ENCODE measurements at regions not wholly inside any gene's neighbourhood (a gene's known extent, or its start where the extent isn't known, plus 50 kb on each side); places are given as distances from the start of the nearest gene placed in this dataset.

DNA sequence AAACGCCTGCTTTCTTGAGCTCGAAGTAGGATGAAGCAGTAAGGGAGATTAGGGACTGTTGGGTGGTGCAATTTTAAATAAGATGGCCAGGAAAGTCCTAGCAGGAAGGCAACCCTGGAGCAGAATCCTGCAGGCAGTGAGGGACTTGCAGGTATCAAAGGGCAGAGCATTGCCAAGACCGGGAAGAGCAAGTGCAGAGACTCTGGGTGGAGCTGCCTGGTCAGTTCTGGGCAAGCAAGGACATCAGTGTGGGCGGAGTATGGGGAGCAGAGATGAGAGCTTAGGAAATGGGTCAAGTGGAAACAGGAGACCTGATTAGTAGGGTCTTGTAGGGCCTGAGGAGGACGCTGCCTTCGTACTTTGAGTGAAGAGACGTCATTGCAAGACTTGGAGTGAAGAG, 64.4 kb upstream of the NCK2 start:
- TF ChIP-seq CTCF (IDR thresholded peaks at IDR 0.05): no peak

GRCh38 chr2:105678346-105678745, 66.4 kb upstream of the NCK2 start:
- TF ChIP-seq CTCF (IDR thresholded peaks at IDR 0.05): no peak

DNA sequence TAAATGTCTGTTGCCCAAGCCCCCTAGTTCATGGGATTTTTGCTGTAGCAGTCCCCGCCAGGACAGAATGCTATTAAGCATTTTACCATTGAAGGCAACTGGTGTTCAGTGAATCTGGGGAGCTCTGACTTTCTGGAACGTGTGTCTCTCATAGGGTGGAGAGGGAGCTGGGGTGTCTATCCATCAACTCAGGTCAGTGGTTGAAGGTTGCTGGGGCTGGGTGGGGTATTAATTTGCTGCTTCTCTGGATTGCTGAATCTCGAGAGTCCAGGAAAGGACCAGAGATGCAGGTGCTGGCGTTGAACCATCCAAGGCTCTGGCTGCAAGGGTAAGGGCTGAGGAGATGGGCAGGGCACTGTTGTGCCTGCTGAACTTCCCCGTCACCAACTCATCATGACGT, 66.8 kb upstream of the NCK2 start:
- TF ChIP-seq CTCF (IDR thresholded peaks at IDR 0.05): no peak

DNA sequence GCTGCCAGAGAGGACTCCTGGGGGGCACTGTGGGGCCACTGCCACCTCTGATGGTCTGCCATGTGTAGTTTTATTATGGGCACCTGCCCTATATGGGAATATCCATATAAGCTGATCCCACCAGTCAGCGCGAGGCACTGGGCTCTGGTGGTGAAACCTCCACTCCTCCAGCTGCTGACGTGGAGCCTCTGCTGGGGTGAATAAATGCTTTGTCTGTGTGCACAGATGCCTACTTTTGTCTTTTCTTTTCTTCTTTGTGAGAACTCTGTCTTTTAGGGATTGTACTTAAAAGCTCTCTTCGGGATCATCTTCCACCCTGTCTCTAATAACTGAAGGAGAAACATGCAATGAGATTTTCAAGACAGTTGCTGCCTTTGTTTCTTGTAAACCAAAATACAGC, 68.9 kb upstream of the NCK2 start:
- TF ChIP-seq CTCF (IDR thresholded peaks at IDR 0.05): no peak

- TF ChIP-seq CTCF (IDR thresholded peaks at IDR 0.05): no peak
These were observed 69.7 kb upstream of the NCK2 start for GRCh38 chr2:105674859-105675541.

DNA sequence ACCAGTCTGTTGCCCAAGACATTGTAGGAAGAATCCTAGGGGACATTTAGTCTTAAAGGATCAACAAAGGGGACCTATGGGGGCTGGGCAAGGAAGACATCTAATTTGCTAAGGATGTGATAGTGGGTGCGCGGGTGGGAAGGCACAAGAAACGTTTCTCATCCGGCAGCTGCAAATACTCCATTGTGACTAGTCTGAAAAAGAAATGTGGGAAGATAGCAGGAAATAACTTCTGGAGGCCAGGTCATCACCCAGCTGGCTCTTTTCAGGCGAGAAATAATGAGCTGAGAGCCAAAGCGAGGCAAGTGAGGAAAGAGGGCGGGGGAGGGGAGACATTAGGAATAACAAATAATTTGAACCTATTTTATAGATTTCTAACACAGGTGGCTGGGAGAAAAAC, 70.3 kb upstream of the NCK2 start:
- TF ChIP-seq CTCF (IDR thresholded peaks at IDR 0.05): no peak

DNA sequence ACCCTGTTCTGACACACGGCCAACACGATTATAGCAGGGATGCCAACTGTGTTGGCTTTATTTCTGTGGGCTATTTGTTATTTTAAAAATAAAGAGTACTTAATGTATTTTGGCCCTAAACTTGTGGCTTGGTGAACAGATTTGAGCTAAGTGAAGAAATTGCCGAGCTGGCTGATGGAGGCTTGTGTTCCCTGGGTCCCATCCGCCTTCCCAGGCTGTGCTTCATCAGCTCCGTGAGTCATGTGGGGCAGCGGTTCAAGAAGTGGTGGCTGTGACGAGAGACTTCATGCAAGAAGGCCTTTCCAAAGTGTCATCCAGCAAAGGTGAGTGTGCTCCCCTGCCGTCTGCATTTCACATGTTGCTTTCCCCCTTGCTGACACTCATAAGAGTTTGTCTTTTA, 73.6 kb upstream of the NCK2 start:
- TF ChIP-seq CTCF (IDR thresholded peaks at IDR 0.05): no peak

DNA sequence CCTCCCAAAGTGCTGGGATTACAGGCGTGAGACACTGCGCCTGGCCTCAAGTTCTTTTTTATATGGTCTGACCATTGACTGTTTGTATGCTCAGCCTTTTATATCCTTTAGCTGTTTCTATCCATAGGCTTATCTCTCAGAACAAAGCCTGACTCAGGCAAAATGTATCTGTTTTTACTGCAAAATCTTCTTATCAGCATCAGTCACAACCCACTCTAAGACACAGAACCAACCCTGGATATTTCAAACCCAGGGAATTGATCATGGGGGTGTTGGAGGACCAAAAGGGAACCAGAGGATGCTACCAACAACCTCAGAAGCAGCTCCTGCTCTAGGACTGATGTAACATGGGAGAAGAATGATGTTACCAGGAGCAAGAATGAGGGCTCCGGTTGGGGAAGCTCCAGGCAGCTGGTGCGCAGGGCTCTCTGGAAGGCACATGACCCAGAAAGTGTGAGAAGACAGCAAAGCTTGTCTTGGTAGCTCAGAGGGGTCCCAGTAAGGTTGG, 75.3 kb upstream of the NCK2 start:
- TF ChIP-seq CTCF (IDR thresholded peaks at IDR 0.05): no peak

Data from LNCAP (cell line).